A549 (cell line): ENCODE measurements at regions not wholly inside any gene's neighbourhood (a gene's known extent, or its start where the extent isn't known, plus 50 kb on each side); places are given as distances from the start of the nearest gene placed in this dataset.

ENCODE experiments used
- ATAC-seq, 2 experiments: fragments of 200-7000 bp in 1 of 2; fragments of >200 bp in 1 of 2; cut with Nextera tagmentation in 1 of 2; cut with Tn5 transposase in 1 of 2; 3 replicates each; pipeline versions ENCODE4 v1.8.0 to v1.9.1; 2018 to 2020; ENCODE audit warnings: mild to moderate bottlenecking in 1 of 2, moderate library complexity in 1 of 2
- CTCF ChIA-PET: fragments of 300-600 bp; sonication (Branson Sonifier 250); formaldehyde crosslinking; extraction: SDS; loops from one replicate; lab custom pipeline; 2021; ENCODE audit warnings: antibody characterized with exemption, inconsistent platforms; lab: Yijun Ruan, JAX
- POLR2A ChIA-PET: fragments of 350-600 bp; formaldehyde crosslinking; extraction: SDS; loops from one replicate; lab custom pipeline; 2021; ENCODE audit warnings: antibody characterized with exemption, inconsistent platforms; lab: Yijun Ruan, JAX
- DNase-seq, 2 experiments: peaks; one replicate each; pipeline versions ENCODE4 v3.0.0 to v3.0.0-alpha.2; 2011 to 2016; ENCODE audit warnings: low read depth in 1 of 2, low spot score in 1 of 2
- FAIRE-seq: peaks from 2 replicates; lab custom pipeline; 2011; peaks lifted over from hg19 to GRCh38; lab: Jason Lieb, UNC
- H3K27ac ChIP-seq, 2 experiments: fragments of >200 bp; sonication (Bioruptor Twin); formaldehyde crosslinking; 3 replicates each; pipeline ENCODE4 v1.5.1; 2016 to 2017
- H3K4me1 ChIP-seq: fragments of >200 bp; sonication (Bioruptor Twin); formaldehyde crosslinking; 3 replicates; pipeline ENCODE4 v1.6.1; 2016
- H3K4me2 ChIP-seq: fragments of >200 bp; sonication (Bioruptor Twin); formaldehyde crosslinking; 3 replicates; pipeline ENCODE4 v1.6.1; 2016
- H3K4me3 ChIP-seq: fragments of >200 bp; sonication (Bioruptor Twin); formaldehyde crosslinking; 3 replicates; pipeline ENCODE4 v1.5.1; 2016
- H3K9me3 ChIP-seq: fragments of >200 bp; sonication (Bioruptor Twin); formaldehyde crosslinking; 3 replicates; pipeline ENCODE4 v1.6.1; 2016
- ATOH8 ChIP-seq: fragments of 250-450 bp; sonication (Bioruptor Pico); IDR thresholded peaks from 2 replicates; pipeline ENCODE4 v1.5.0; 2020; ENCODE audit warnings: low read depth, mild to moderate bottlenecking, moderate library complexity
- BHLHE40 ChIP-seq: IDR thresholded peaks from 2 replicates; pipeline ENCODE4 v1.6.1; 2012; ENCODE audit warnings: low read depth, low read length, inconsistent platforms
- CBX2 ChIP-seq: fragments of 200-600 bp; sonication (generic); IDR thresholded peaks from 2 replicates; pipeline ENCODE4 v1.6.1; 2016; ENCODE audit warnings: low read depth, mild to moderate bottlenecking, borderline replicate concordance
- CHD4 ChIP-seq: fragments of 200-600 bp; sonication (generic); IDR thresholded peaks from 2 replicates; pipeline ENCODE4 v1.6.1; 2016; ENCODE audit warnings: antibody characterized with exemption, mild to moderate bottlenecking, borderline replicate concordance
- EHF ChIP-seq: fragments of 250-450 bp; sonication (Bioruptor Pico); IDR thresholded peaks from 2 replicates; pipeline ENCODE4 v1.5.0; 2020; ENCODE audit warnings: mild to moderate bottlenecking
- ELK1 ChIP-seq: fragments of 150-350 bp; IDR thresholded peaks from 2 replicates; pipeline ENCODE4 v1.6.1; 2014; ENCODE audit warnings: low read depth, mild to moderate bottlenecking, low read length
- EP300 ChIP-seq, 2 experiments: fragments of >200 bp; sonication (Bioruptor Twin); formaldehyde crosslinking; IDR thresholded peaks; 2 replicates in 1 of 2; 3 replicates in 1 of 2; pipeline ENCODE4 v1.6.1; 2016 to 2017
- ESRRA ChIP-seq: fragments of 150-350 bp; IDR thresholded peaks from 2 replicates; pipeline ENCODE4 v1.6.1; 2014; ENCODE audit warnings: mild to moderate bottlenecking, low read length, borderline replicate concordance
- FOXS1 ChIP-seq: fragments of 250-450 bp; sonication (Bioruptor Pico); IDR thresholded peaks from 2 replicates; pipeline ENCODE4 v1.5.0; 2020; ENCODE audit warnings: mild to moderate bottlenecking, moderate library complexity
- GATA3 ChIP-seq: IDR thresholded peaks from 2 replicates; pipeline ENCODE4 v1.6.1; 2012; ENCODE audit warnings: borderline replicate concordance
- HEYL ChIP-seq: fragments of 250-450 bp; sonication (Bioruptor Pico); IDR thresholded peaks from 2 replicates; pipeline ENCODE4 v1.8.0; 2021; ENCODE audit warnings: mild to moderate bottlenecking, moderate library complexity
- HMGXB4 ChIP-seq: fragments of 250-450 bp; sonication (Bioruptor Pico); IDR thresholded peaks from 2 replicates; pipeline ENCODE4 v1.5.0; 2021; ENCODE audit warnings: mild to moderate bottlenecking, moderate library complexity, borderline replicate concordance
- JUN ChIP-seq, 2 experiments: fragments of >200 bp; sonication (Bioruptor Twin); formaldehyde crosslinking; IDR thresholded peaks; 2 replicates in 1 of 2; 3 replicates in 1 of 2; pipeline ENCODE4 v1.6.1; 2016 to 2017
- KDM5A ChIP-seq: fragments of 200-600 bp; sonication (generic); IDR thresholded peaks from 2 replicates; pipeline ENCODE4 v1.6.1; 2016; ENCODE audit warnings: antibody characterized with exemption, mild to moderate bottlenecking
- NFE2L2 ChIP-seq: fragments of 150-350 bp; conservative IDR thresholded peaks from 2 replicates; pipeline ENCODE4 v1.6.1; 2014; ENCODE audit warnings: low read length
- NPAS2 ChIP-seq: fragments of 250-450 bp; sonication (Bioruptor Pico); IDR thresholded peaks from 2 replicates; pipeline ENCODE4 v1.8.0; 2022; ENCODE audit warnings: mild to moderate bottlenecking, moderate library complexity, borderline replicate concordance
- PBX3 ChIP-seq: IDR thresholded peaks from 2 replicates; pipeline ENCODE4 v1.6.1; 2012
- RARB ChIP-seq: fragments of 250-450 bp; sonication (Bioruptor Pico); IDR thresholded peaks from 2 replicates; pipeline ENCODE4 v1.8.0; 2021; ENCODE audit warnings: mild to moderate bottlenecking, moderate library complexity
- RNF2 ChIP-seq: fragments of 200-600 bp; sonication (generic); IDR thresholded peaks from 2 replicates; pipeline ENCODE4 v1.6.1; 2016; ENCODE audit warnings: low read depth, mild to moderate bottlenecking, antibody characterized with exemption, moderate library complexity, borderline replicate concordance
- SMC3 ChIP-seq: fragments of >200 bp; sonication (Bioruptor Twin); formaldehyde crosslinking; IDR thresholded peaks from 3 replicates; pipeline ENCODE4 v1.6.1; 2018; ENCODE audit warnings: inconsistent platforms
- SREBF2 ChIP-seq: fragments of 450-650 bp; IDR thresholded peaks from 2 replicates; pipeline ENCODE4 v1.6.1; 2014; ENCODE audit warnings: mild to moderate bottlenecking, moderate library complexity
- TFCP2L1 ChIP-seq: fragments of 250-450 bp; sonication (Bioruptor Pico); IDR thresholded peaks from 2 replicates; pipeline ENCODE4 v1.5.0; 2021; ENCODE audit warnings: mild to moderate bottlenecking
- TP53 ChIP-seq: fragments of 250-450 bp; sonication (Bioruptor Pico); IDR thresholded peaks from 2 replicates; pipeline ENCODE4 v1.5.0; 2021; ENCODE audit warnings: mild to moderate bottlenecking, moderate library complexity
- ZC3H11A ChIP-seq: fragments of 450-650 bp; IDR thresholded peaks from 2 replicates; pipeline ENCODE4 v1.6.1; 2014; ENCODE audit warnings: antibody characterized with exemption, mild to moderate bottlenecking
- ZFP36 ChIP-seq: fragments of 450-650 bp; IDR thresholded peaks from 2 replicates; pipeline ENCODE4 v1.6.1; 2014; ENCODE audit warnings: borderline replicate concordance; ENCODE audit not compliant: partially characterized antibody
- WGBS: methylation state at CpG from one replicate; pipeline ENCODE4 v1.1.6; 2017; ENCODE audit errors: missing lambda C conversion rate; 5-methylcytosine and 5-hydroxymethylcytosine counted together

GRCh38 chr4:19693936-19694570 lies 557.7 kb upstream of the SLIT2 start (continued):
- no peak for TF ChIP-seq HMGXB4 (CRISPR knock-in tag)

GRCh38 chr4:19689511-19689910 lies 562.2 kb upstream of the SLIT2 start:
- 0% methylated on average over 3 of the region's 3 CpGs for WGBS
- DNase-seq = no peak
- no peak overlapping the region for H3K4me3 ChIP-seq
- no peak for ATAC-seq
- TF ChIP-seq CBX2 (no peak), RARB (no peak), BHLHE40 (no peak), EHF (CRISPR knock-in tag) (no peak), NFE2L2 (no peak), PBX3 (no peak), FOXS1 (CRISPR knock-in tag) (no peak), TFCP2L1 (CRISPR knock-in tag) (no peak), GATA3 (no peak), NPAS2 (CRISPR knock-in tag) (no peak), SMC3 (no peak), RNF2 (no peak), KDM5A (no peak), ELK1 (no peak), HEYL (no peak), HMGXB4 (CRISPR knock-in tag) (no peak), JUN (IDR thresholded peaks at IDR 0.05) (no peak), CHD4 (no peak), TP53 (no peak), SREBF2 (no peak)
- TF ChIP-seq, all 56 proteins: peak for 0
- no peaks in the 10 kb centered on the region for H3K4me1 ChIP-seq
- POLR2A ChIA-PET = no interaction called here
- CTCF ChIA-PET = no interaction called here
- no peak for FAIRE-seq
- H3K4me2 ChIP-seq = no peak overlapping the region
- H3K9me3 ChIP-seq = no peaks in the 10 kb centered on the region
- H3K27ac ChIP-seq = no peak overlapping the region

GRCh38 chr4:19686456-19686855 lies 565.2 kb upstream of the SLIT2 start:
- no peak for DNase-seq
- CTCF ChIA-PET = no interaction called here
- no peak for TF ChIP-seq ZFP36
- TF ChIP-seq EP300 (IDR thresholded peaks at IDR 0.05) = no peak
- TF ChIP-seq ESRRA = no peak
- no peak for TF ChIP-seq ATOH8
- no peak for TF ChIP-seq ZC3H11A
- TF ChIP-seq HEYL = no peak
- H3K27ac ChIP-seq = no peak overlapping the region
- H3K9me3 ChIP-seq = no peaks in the 10 kb centered on the region
- H3K4me3 ChIP-seq = no peak overlapping the region
- POLR2A ChIA-PET = no interaction called here
- no peaks in the 10 kb centered on the region for H3K4me1 ChIP-seq
- no peak overlapping the region for H3K4me2 ChIP-seq
- no peak for ATAC-seq
- no peak for FAIRE-seq
